PC-9 (cell line): ENCODE measurements at regions not wholly inside any gene's neighbourhood (a gene's known extent, or its start where the extent isn't known, plus 50 kb on each side); places are given as distances from the start of the nearest gene placed in this dataset.

Source experiments
- EZH2 ChIP-seq: fragments of 200-600 bp; sonication (generic); IDR thresholded peaks from 2 replicates; pipeline ENCODE4 v1.8.0; 2017; ENCODE audit warnings: antibody characterized with exemption, low read depth
- TF ChIP-seq, protein P1 (sequence below): fragments of 200-600 bp; sonication (generic); conservative IDR thresholded peaks from 2 replicates; pipeline ENCODE4 v1.6.1; 2017; ENCODE audit warnings: mixed run types, antibody characterized with exemption, mild to moderate bottlenecking, moderate library complexity

DNA sequence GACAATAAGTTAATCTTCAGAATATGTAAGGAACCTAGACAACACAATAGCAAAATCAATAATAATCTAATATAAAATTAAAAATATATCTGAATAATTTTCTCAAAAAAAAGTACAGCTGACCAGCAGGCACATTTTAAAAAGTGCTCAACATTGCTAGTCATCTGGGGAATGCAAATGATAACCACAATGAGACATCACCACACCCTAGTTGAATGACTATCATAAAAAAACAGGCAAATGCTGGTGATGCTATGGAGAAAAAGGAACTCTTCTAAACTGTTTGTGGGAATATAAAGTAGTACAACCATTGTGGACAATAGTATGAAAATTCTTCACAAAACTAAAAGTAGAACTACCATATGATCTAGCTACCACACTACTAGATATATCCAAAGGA is 956.9 kb upstream of the NDST4 start:
- TF ChIP-seq, protein P1, sequence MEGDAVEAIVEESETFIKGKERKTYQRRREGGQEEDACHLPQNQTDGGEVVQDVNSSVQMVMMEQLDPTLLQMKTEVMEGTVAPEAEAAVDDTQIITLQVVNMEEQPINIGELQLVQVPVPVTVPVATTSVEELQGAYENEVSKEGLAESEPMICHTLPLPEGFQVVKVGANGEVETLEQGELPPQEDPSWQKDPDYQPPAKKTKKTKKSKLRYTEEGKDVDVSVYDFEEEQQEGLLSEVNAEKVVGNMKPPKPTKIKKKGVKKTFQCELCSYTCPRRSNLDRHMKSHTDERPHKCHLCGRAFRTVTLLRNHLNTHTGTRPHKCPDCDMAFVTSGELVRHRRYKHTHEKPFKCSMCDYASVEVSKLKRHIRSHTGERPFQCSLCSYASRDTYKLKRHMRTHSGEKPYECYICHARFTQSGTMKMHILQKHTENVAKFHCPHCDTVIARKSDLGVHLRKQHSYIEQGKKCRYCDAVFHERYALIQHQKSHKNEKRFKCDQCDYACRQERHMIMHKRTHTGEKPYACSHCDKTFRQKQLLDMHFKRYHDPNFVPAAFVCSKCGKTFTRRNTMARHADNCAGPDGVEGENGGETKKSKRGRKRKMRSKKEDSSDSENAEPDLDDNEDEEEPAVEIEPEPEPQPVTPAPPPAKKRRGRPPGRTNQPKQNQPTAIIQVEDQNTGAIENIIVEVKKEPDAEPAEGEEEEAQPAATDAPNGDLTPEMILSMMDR, result no peak
- no peak for TF ChIP-seq EZH2
